ENCODE measurements at regions not wholly inside any gene's neighbourhood (a gene's known extent, or its start where the extent isn't known, plus 50 kb on each side); places are given as distances from the start of the nearest gene placed in this dataset.

DNA sequence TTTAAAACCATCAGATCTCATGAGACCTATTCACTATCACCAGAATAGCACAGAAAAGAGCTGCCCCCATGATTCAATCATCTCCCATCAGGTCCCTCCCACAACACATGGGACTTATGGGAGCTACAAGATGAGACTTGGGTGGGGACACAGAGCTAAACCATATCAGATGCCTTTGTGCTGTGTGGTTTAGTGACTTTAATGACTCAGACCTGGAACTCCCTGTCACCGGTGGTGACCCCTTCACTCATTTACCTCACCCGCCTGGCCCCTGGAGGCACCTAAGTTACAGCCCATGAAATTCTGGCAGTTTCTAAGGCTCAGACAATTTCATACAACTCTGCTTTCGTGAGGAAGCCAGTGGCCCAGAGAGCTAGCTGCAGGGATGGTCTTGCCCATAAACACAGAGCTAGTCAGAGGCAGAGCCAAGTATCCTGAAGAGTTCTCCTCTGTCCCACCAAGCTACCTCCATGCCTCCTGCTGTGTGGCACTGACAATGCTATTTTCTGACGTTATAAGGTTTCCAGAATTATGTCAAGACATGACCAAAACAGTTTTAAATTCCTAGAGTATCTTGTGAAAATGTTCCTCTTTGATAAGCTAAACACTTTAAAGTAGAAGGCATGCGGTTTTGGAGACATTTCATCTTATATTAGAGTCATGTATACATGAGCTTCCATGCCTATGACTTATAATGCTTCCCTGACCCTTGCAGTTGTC lies 231.1 kb upstream of the IL12A start:
- no peak for ATAC-seq
- no peak overlapping the region for H3K4me3 Mint-ChIP-seq
- H3K4me1 Mint-ChIP-seq: no peaks in the 10 kb centered on the region

DNA sequence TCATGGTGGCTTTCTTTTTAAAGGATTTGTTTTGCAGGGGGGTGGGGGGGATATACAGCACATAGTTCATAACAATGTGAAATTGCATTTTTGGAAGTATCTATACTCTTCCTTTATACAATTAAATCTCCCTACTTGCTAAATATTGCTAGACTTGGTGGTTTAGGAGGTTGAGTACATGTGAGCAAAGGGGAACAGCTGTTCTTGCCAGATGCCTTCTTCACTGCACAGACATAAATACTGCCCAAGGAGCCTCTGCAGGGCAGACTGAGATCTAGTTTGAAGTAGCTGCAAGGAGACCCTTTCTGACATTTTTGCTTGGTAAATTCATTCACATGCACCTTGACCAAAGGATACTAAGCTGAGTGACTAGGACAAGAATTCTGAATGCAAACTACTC lies 228.6 kb upstream of the IL12A start:
- H3K36me3 Mint-ChIP-seq: no peaks in the 10 kb centered on the region
- H3K27me3 Mint-ChIP-seq: peaks cover 45% of the 10 kb centered on the region
- H3K27ac Mint-ChIP-seq: no peak overlapping the region
- no peak overlapping the region for H3K4me3 Mint-ChIP-seq
- no peak for ATAC-seq
- H3K9me3 Mint-ChIP-seq: peaks cover 4% of the 10 kb centered on the region
- peaks cover 15% of the 10 kb centered on the region for H3K4me1 Mint-ChIP-seq

More for the DNA sequence above, 231.1 kb upstream of the IL12A start:
- H3K27me3 Mint-ChIP-seq: peaks cover 30% of the 10 kb centered on the region
- no peaks in the 10 kb centered on the region for H3K36me3 Mint-ChIP-seq
- peaks cover 7% of the 10 kb centered on the region for H3K9me3 Mint-ChIP-seq
- H3K27ac Mint-ChIP-seq: no peak overlapping the region

DNA sequence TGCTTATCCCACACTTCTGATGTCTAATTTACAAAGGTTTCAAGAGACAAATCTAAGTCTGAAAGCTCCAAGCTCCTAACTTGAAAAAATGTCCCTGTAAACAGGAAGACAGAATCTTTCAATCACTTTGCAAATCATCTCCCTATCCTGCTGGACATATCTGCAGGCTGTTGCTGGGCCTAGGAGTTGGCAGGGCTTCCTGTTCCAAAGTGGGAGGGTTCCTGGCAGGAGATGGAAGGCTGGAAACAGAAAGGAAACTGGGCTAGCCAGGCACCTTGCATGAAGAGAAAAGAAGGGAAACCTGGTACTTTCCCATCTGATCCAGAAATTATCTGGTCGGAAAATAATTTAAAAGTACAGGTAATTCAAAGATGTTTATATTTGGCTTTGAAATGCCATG lies 227.3 kb upstream of the IL12A start:
- no peaks in the 10 kb centered on the region for H3K36me3 Mint-ChIP-seq
- no peak overlapping the region for H3K4me3 Mint-ChIP-seq
- peaks cover 4% of the 10 kb centered on the region for H3K9me3 Mint-ChIP-seq
- ATAC-seq: no peak
- peaks cover 24% of the 10 kb centered on the region for H3K4me1 Mint-ChIP-seq
- no peak overlapping the region for H3K27ac Mint-ChIP-seq
- peaks cover 58% of the 10 kb centered on the region for H3K27me3 Mint-ChIP-seq

DNA sequence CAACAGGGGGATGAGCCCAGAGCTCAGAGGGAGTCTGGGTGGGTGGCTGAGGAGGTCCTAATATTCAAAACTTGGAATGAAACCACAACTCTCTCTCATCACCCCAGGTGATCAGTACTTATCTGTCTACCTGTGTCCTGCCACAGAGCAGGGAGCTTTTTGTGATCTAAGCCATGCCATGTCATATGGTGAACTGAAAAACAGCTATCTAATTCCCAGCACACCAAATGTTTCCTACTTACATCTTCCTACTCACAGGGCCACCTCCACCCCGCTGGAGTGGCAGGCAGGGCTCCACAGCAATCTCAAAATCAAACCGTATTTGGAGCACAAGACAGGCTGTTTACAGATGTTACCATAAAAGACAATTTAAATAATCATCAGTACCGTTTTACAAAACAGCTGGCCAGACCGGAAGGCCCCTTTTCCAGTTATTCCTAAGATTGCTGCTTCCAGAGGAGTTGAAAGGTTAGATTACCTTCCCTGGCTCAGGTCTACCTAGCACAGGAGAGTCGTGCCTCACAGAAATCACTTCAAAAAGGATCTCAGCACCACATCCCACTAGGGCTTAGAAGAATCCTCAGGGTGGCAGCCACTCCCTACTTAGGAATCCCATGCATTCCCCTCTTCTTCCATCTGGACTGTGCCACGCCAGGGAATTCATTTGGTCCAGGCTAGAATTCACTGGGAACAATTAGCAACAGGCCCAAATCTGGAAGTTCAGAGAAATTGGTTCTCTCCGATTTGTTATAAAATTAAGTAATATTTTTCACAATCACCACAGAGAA lies 226.6 kb upstream of the IL12A start:
- H3K4me3 Mint-ChIP-seq: no peak overlapping the region
- no peak for ATAC-seq
- no peaks in the 10 kb centered on the region for H3K36me3 Mint-ChIP-seq
- no peak overlapping the region for H3K27ac Mint-ChIP-seq
- peaks cover 24% of the 10 kb centered on the region for H3K4me1 Mint-ChIP-seq
- peaks cover 65% of the 10 kb centered on the region for H3K27me3 Mint-ChIP-seq
- H3K9me3 Mint-ChIP-seq: peaks cover under 1% of the 10 kb centered on the region

DNA sequence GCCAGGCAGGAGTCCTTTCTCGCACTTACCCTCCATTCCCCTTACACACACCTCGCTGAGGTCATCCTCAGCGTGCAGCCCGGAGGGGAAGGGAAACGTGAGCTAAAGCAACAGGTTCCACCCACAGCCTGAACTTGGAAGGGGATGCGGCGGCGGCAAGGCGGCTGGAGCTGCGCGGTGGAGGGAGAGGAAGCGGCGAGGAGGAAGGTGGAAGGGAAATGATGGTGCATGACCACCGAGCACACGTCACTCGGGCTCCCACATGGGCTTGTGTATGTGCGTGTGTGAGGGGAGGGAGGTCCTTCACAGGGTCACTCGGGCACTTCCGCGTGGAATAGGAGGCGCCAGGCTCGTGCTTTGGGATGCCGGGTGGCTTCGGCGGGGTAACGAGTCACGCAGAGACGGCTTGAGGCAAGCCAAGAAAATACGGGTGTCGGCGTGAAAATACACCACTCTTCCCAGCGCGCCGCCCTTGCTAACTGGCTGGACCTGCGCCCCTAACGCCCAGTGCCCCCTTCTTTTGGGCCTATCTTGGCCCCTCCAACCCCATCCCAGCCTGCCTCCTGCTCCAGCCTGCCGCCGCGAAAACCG lies 225.5 kb upstream of the IL12A start:
- peaks cover 24% of the 10 kb centered on the region for H3K4me1 Mint-ChIP-seq
- H3K27me3 Mint-ChIP-seq: peaks cover 75% of the 10 kb centered on the region
- H3K4me3 Mint-ChIP-seq: peak overlapping the region; percentile 86
- H3K9me3 Mint-ChIP-seq: no peaks in the 10 kb centered on the region
- peak; percentile 62 for ATAC-seq
- no peaks in the 10 kb centered on the region for H3K36me3 Mint-ChIP-seq
- H3K27ac Mint-ChIP-seq: peak overlapping the region; percentile 47

DNA sequence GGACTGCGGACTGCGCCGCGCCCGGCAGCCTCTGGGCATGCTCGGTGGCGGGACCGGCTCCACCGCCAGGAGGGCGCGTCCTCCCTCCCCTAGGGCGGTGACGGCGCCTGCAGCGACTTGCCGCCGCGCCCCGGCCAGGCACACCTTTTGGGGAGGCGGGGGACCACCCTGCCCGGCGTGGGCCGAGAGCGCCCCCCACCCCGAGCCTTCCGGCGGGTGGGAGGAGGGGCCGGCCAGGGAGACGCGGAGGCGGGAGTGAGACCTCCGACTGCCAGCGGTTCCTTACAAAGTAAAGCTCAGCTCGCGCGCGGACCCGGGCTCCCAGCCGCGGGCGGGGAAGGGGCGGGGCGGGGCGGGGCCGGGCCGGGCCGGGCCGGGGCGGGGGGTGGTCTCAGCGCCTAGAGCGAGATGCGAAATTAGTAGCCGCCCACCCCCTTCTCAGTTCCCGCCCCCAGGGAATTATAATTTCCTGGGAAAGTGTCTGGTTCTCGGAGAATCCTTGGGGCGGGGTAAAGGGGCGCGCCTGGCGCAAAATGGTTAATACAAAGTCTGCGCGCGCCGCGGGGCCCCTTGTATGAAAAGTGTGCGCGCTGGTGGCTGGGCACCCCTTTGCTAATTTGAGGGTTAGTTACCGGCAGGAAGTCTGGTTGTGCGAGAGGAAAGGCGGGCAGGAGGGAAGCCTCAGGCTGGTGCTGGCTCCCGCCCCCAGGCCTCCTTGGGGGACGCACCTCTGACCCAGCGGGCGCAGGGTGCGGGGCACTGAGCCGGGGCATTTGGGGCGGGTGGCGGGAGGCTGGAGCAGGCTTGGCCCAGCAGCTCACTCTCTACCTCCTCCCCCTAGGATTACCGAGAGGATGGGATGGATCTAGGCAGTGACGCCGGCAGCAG lies 224.8 kb upstream of the IL12A start:
- Mint-ChIP-seq H3K36me3 (no peaks in the 10 kb centered on the region), H3K27me3 (peaks cover 80% of the 10 kb centered on the region), H3K4me3 (peak overlapping the region; percentile 86), H3K27ac (peak overlapping the region; percentile 47), H3K9me3 (no peaks in the 10 kb centered on the region), H3K4me1 (peaks cover 24% of the 10 kb centered on the region)
- peak; percentile 69 for ATAC-seq

DNA sequence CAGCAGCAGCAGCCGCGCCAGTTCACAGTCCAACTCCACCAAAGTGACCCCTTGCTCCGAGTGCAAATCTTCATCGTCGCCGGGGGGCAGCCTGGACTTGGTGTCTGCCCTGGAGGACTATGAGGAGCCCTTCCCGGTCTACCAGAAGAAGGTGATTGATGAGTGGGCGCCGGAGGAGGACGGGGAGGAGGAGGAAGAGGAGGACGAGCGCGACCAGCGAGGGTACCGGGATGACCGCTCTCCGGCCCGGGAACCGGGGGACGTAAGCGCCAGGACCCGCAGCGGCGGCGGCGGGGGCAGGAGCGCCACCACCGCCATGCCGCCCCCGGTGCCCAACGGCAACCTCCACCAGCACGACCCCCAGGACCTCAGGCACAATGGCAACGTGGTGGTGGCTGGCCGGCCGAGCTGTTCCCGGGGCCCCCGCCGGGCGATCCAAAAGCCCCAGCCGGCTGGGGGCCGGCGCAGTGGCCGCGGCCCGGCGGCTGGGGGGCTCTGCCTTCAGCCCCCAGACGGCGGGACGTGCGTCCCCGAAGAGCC lies 224.1 kb upstream of the IL12A start:
- Mint-ChIP-seq H3K27ac (no peak overlapping the region), H3K4me3 (peak overlapping the region; percentile 78), H3K4me1 (peaks cover 24% of the 10 kb centered on the region), H3K9me3 (no peaks in the 10 kb centered on the region), H3K36me3 (no peaks in the 10 kb centered on the region), H3K27me3 (peaks cover 80% of the 10 kb centered on the region)
- ATAC-seq: no peak

DNA sequence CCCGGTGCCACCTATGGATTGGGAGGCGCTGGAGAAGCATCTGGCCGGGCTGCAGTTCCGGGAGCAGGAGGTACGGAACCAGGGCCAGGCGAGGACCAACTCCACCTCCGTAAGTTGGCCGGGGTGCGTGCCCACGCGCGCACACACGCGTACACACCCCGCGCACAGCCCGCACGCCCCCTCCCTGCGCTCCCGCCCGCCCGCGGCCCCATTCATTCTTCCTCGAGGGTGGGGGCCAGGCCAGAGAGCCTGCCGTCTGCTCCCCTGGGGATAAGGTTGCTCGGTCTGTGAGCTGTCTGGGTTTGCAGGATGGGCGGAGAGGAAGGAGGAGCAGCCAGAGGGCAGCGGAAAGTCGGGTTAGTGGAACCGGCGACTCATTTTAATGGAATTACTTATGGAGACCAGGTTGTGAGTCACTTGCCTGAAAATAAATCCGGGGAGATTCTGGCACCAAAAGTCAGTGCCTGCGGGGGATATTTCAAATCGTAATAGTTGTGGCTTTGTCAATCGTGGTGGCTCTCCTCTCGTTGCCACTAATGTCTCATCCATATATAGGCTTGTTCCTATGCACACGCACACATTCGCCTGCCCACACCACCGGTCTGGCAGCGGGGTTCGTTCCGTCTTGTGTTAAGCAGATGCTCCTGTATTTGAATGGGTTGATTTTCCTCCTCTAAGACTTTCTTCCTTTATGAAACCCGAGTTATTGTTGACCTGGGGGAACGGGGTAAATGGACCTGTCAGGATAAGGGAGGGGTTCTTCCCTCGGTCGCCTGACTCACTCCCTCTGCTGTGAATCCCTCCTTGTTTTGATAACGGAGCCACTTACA lies 223.4 kb upstream of the IL12A start:
- peaks cover 80% of the 10 kb centered on the region for H3K27me3 Mint-ChIP-seq
- no peaks in the 10 kb centered on the region for H3K9me3 Mint-ChIP-seq
- H3K36me3 Mint-ChIP-seq: no peaks in the 10 kb centered on the region
- H3K4me3 Mint-ChIP-seq: peak overlapping the region; percentile 59
- no peak overlapping the region for H3K27ac Mint-ChIP-seq
- ATAC-seq: peak; percentile 37
- H3K4me1 Mint-ChIP-seq: peaks cover 24% of the 10 kb centered on the region

DNA sequence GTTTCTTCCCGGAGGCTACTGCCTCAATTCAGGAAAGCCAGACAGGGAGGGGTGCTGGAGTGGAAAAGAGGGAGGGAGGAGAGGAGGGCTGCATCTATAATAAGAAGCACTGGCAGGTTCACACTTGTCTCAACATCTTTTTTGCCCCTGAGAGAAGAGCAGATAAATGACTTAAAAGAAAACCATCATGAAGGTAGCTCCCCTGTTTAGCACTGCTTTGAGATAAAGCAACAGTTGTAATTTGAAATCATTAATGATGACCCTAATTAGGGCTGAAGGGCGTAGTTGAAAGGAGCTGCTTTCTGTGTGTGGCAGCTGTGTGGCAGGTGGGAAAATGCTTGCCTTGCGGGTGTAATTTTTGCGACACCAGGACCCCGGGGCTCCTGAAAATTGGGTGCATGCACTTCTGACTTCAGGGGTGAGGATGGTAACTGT lies 222.8 kb upstream of the IL12A start:
- peak overlapping the region; percentile 59 for H3K4me3 Mint-ChIP-seq
- H3K9me3 Mint-ChIP-seq: no peaks in the 10 kb centered on the region
- ATAC-seq: no peak
- no peak overlapping the region for H3K27ac Mint-ChIP-seq
- no peaks in the 10 kb centered on the region for H3K36me3 Mint-ChIP-seq
- peaks cover 24% of the 10 kb centered on the region for H3K4me1 Mint-ChIP-seq
- H3K27me3 Mint-ChIP-seq: peaks cover 75% of the 10 kb centered on the region

DNA sequence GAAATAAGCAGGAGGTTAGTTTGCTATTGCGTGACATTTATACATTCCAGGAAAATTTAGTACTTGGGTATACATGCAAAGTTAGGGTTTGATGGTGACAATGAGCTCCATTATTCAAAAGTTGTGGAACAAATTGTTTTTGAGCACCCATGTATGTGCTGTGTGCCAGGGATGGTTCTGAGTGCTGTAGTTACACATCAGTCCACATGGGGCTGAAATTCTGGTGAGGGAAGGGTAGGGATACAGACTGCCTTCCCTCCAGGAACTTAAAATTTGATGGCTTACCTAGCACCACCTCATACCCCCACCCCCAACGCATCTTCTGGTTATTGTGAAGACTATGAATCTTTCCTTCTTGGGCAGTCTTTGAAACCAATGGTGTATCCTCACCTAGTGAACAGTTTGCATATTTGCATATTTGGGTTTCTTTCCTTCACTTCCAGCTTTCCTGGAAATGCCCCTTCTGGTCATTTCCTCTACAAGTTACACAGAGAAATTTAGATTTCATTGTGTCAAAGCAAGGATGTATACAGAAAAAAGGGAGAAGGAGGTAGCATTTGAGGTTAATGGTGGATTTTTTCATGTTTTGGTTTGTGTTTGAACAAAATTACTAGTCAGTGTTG lies 222.0 kb upstream of the IL12A start:
- no peak for ATAC-seq
- Mint-ChIP-seq H3K27me3 (peaks cover 68% of the 10 kb centered on the region), H3K4me3 (no peak overlapping the region), H3K9me3 (no peaks in the 10 kb centered on the region), H3K27ac (no peak overlapping the region), H3K4me1 (peaks cover 24% of the 10 kb centered on the region), H3K36me3 (no peaks in the 10 kb centered on the region)

DNA sequence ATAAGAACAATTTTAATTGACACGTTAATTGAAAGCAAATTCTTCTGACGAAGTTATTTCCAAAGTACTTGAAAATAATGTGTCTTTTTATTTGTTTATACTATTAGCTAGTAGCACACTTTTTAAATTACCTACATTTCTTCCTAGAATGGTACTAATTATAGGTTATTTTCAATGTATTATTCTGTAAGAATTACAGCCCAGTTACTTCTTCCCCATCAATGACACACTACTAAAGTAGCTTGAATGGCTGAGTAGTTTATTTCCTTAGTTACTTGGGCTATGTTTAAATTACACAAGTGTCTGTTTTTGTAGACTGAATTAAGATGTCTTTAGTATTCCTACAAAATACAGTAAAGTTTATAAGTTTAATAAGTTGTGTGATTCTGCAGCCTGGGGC lies 217.6 kb upstream of the IL12A start:
- H3K4me3 Mint-ChIP-seq: no peak overlapping the region
- H3K4me1 Mint-ChIP-seq: no peaks in the 10 kb centered on the region
- H3K36me3 Mint-ChIP-seq: no peaks in the 10 kb centered on the region
- no peaks in the 10 kb centered on the region for H3K9me3 Mint-ChIP-seq
- no peak for ATAC-seq
- H3K27ac Mint-ChIP-seq: no peak overlapping the region
- peaks cover 58% of the 10 kb centered on the region for H3K27me3 Mint-ChIP-seq

DNA sequence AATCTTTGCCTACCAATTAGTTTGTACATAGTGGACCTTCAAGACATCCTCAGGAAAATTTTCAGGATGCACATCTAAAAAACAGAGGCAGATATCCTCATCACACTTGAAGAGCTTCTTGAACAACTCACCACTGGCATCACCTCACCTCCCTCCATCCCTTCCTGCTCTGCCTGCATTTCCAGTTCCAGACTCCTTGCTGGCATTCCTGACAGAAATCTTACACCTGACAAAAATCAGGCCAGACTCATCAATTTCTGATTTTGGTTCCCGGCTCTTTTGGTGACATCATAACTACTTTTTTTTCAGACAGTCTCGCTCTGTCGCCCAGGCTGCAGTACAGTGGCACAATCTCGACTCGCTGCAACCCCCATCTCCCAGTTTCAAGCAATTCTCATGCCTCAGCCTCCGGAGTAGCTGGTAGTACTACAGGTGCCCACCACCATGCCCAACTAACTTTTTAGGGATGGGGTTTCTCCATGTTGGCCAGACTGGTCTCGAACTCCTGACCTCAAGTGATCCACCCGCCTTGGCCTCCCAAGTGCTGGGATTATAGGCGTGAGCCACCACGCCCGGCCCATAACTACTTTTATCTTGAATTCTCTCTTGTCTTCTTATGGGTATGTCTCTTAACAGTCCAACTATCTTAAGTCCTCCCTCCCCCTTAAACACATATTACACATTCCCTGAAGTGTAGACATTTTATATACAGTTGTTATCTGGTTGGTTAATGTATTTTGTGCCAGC lies 216.6 kb upstream of the IL12A start:
- Mint-ChIP-seq H3K9me3 (no peaks in the 10 kb centered on the region), H3K36me3 (no peaks in the 10 kb centered on the region), H3K4me3 (no peak overlapping the region), H3K27ac (no peak overlapping the region), H3K4me1 (no peaks in the 10 kb centered on the region), H3K27me3 (peaks cover 54% of the 10 kb centered on the region)
- ATAC-seq: no peak

DNA sequence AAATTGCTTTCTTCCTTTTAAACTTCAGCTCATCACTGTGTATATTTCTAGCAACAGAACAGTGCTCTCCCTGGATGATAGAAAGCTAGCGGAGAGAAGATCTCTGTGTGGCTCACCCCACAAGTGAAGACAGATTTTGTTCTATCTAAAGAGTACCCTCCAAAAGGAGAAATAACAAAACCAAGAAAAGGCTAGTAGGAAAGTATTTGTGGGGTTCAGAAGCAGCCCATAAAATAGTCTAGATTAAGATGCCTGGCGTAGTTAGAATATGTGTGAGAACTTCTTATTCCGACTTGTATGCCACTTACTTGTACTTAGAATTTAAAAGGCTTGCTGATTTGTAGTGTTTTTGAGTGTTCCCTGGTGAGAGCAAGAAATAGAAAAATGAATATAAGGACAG lies 214.9 kb upstream of the IL12A start:
- no peak overlapping the region for H3K4me3 Mint-ChIP-seq
- no peak overlapping the region for H3K27ac Mint-ChIP-seq
- H3K9me3 Mint-ChIP-seq: no peaks in the 10 kb centered on the region
- H3K36me3 Mint-ChIP-seq: no peaks in the 10 kb centered on the region
- H3K27me3 Mint-ChIP-seq: peaks cover 38% of the 10 kb centered on the region
- H3K4me1 Mint-ChIP-seq: no peaks in the 10 kb centered on the region
- ATAC-seq: no peak

Data from stimulated activated memory B cell treated with anti-CD40 and anti-IgM and Interleukin-4, amounts not matched to agents 10 μg/mL and 1 μg/mL and 100 μg/mL, for 72 hours (primary cell).